Right forelimb (tissue), 1 donor: ENCODE measurements at regions not wholly inside any gene's neighbourhood (a gene's known extent, or its start where the extent isn't known, plus 50 kb on each side); places are given as distances from the start of the nearest gene placed in this dataset.
"Not testable (repeated sequence)": the region's sequence is repeated elsewhere in the genome, so short reads cannot be mapped to it uniquely, and the experiment has no call there.

Experiments
- DNase-seq: peaks from one replicate; pipeline ENCODE4 v3.0.0-alpha.2; 2018

DNA sequence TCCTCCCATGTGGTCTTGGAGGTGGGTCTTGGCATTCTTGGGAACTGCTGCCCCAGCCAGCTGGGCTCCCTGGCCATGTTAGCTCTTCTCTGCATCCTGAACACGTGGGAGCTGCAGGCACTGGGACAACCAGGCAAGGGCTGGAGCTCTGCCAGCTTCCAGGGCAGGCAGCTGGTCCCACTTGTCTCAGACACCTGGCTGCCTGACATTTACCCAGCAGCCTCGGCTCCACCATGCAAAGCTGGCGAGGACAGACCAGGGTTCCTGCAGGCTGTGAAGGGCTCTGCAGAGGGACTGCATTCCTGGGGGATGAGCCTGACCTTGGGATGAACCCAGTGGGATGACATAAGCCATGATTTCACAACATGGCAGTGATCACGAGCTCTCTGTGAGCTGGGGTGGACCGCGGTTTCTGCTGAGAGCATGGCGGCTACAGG, 99.0 kb upstream of the TSHZ3 start:
- peak; percentile 75 for DNase-seq

DNA sequence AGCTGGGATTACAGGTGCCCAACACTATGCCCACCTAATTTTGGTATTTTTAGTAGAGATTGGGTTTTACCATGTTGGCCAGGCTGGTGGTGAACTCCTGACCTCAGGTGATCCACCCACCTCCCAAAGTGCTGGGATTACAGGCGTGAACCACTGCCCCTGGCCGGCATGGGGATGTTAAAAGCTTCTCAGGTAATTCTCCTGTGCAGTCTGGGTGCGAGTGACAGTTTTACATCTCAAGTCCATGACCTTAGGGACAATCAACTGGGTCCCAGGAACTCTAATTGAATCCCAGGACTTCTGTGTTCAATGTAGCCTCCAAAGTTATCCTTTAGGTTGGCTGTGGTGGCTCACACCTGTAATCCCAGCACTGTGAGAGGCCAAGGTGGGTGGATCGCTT, 100.1 kb upstream of the TSHZ3 start:
- no peak for DNase-seq

DNA sequence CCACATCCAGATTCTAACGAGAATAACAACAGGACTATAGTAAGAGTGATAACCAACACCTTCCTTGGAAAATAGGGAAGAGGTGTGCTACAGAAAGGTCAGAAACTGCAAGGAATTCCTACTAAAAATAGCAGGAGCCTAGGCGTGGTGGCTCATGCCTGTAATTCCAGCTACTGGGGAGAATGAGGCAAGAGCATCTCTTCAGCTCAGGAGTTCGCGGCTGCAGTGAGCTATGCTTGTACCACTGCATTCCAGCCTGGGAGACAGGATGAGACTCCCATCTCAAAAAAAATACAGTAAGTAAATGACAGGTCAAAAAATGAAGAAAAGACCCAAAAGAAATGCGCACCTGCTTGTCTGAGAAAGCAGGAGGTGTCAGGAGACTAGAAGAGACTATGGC, 101.5 kb upstream of the TSHZ3 start:
- no peak for DNase-seq

DNA sequence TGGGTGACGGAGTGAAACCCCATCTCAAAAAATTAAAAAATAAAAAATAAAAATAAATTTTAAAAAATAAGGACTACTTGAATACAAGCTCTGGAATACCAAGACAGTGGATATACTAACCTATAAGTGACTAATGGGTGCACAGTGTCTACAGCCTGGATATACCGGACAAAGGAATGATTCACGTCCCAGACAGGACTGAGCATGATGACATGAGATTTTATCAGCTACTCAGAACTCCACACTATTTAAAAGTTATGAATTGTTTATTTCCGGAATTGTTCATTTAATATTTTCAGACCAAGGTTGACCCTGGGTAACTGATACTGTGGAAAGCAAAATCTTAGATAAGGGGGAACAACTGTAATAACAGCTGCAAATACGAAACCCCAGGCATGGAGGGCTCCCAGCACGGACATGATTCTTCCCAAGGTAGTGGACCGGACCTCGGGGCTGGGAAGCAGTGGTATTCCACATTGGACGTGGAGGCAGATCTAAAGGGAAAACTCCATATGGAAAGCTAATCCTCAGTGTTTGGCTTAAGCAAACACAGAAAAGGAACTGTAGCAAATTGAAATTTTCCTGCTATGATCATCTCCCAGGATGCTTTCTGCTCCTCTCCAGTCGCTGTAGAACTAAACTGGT, 102.6 kb upstream of the TSHZ3 start:
- no peak for DNase-seq

DNA sequence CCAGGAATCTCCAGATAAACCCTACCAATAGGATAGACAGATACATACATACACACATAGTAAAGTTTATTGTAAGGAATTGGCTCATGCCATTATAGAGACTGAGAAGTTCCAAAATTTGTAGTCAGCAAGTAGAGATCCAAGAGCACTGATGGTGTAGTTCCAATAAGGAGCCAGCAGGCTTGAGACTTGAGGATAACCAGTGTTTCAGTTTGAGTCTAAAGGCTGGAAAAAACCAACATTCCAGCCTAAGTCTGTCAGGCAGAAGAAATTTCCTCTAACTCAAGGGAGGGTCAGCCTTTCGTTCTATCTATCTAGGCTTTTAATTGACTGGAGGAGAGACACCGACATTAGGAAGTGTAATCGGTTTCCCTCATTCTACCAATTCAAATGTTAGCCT, 110.2 kb upstream of the TSHZ3 start:
- no peak for DNase-seq

DNA sequence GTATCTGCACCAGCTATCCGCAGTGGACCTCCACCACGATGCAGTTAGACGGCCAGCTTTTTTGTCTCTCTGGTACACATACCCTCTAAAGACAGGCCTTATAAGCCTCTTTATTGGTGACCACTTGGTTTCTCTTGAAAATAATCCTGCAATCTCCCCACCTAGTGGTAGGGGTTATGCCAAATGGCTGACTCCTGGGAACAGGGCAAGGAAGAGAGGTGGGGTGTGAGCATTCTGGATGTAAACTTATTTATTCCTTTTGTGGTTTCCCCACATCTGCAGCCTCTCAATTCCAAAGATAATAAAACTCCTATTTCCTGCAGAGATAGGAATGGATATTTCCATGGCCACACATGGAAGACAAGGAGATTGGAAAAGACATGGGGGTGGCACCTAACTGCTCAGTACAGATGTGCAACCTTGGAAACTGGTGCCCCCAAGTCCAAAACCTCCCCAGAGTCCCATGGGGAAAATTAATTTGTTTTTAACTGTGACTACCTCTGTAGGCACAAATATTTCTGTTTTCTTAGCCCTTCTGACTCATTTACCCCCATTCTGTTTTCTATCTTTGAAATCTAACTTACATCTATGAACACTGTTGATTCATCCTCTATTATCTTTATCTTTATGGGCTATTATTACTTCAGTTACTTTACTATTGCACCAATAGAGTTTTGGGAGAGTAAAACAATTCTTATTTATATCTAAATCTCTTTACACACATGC, 112.7 kb upstream of the TSHZ3 start:
- DNase-seq, result no peak

DNA sequence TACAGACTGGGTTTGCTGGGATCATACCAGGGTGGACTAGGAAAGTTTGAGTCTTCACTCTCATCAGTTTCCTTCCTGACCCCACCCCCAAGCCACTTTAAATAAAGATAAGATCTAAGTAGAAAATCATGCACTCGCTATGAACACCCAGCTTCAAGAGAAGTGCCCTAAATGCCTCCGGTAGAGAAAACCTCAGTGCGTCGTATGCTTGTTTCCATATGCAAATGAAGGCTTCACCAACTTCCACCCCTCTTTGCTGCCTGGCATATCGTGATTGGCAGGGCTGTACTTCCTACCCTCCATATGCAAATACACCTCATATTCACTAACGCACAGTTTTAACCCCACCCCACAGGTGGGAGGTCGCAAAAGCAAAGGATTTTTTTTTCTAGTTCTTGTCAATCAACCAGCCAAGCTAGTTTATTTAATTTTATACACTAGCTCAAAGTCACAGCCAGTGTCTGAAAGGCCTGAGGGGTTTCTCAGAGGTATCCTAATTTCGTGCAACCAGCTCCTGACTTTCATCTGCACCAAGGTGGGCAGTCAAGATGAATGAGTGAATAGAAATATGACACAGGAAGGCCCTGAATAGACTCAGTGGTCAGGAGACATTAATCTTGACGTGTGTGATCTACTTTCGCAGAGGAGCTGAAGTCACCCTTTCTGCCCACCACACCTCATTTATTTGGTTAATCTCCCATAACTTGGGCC, 121.1 kb upstream of the TSHZ3 start:
- no peak for DNase-seq

DNA sequence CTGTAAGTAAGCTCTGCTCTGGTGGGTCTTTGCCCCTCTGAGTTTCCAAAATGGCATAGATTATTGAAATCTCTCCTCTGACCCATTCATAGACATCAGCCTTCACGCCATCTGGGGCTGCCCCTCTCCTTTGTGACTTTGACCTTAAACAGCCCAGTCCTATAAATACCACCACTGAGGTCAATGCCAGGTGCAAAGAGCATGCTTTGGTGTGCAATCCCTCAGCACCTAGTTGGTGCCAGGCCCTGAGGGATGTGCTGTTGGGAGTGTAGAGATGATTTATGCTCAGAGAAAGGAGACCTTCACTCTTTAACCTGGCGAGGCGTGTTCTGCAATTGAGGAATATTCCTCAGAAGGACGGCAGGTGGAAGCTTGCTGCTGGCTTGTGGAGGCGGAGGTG, 121.7 kb upstream of the TSHZ3 start:
- DNase-seq, result no peak

DNA sequence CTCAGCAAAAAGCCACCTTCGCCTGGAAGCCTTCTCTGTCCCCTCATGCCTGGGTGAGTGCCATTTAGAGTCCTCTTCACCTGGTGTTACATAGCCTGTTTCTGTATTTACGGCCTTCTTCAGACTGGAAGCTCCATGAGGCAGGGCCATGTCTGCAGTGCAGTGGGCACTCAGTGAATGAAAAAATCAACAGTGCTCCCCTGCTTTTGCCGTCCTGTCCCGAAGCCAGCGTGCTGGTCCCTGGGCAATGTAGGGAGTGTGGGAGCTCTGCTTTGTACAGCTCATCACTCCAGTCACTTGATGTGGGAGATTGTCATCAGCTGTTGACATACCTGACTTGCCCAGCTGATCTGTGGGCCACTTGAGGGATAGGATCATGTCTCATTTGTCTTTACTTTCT, 129.0 kb upstream of the TSHZ3 start:
- DNase-seq, result no peak

DNA sequence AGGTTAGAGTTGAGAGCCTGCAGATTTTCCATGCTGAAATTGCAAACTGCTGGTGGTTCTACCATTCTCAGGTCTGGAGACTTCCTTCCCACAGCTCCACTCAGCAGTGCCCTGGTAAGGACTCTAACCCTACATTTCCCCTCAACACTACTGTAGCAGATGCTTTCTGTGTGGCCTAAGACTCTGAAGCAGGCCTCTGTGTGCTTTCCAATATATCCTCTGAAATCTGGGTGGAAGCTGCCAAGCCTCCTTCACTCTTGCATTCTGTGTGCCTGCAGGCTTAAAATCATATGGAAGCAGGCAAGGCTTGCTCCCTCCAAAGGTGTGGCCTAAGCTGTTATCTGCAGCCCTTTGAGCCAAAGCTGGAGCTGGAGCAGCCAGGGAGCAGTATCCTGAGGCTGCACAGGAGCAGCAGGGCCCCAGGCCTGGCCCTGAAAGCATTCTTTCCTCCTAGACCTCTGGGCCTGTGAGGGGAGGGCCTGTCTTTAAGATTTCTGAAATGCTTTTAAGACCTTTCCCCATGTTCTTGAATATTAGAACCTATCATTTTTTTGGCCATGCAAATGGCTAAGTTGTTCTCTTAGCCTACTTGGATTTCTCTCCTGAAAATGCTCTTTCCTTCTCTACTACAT, 134.1 kb upstream of the TSHZ3 start:
- no peak for DNase-seq

DNA sequence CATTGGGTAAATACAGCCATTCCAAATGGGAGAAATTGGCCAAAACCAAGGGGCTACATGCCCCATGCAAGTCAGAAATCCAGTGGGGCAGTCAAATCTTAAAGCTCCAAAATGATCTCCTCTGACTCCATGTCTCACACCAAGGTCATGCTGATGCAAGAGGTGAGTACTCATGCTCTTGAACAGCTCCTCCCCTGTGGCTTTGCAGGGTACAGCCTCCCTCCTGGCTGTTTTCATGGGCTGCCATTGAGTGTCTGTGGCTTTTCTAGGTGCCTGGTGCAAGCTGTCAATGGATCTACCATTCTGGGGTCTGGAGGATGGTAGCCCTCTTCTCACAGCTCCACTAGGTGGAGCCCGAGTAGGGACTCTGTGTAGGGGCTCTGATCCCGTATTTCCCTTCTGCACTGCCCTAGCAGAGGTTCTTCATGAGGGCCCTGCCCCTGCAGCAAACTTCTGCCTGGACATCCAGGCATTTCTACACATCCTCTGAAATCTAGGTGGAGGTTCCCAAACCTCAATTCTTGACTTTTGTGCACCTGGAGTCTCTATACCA, 135.7 kb upstream of the TSHZ3 start:
- DNase-seq, result not testable (repeated sequence)

DNA sequence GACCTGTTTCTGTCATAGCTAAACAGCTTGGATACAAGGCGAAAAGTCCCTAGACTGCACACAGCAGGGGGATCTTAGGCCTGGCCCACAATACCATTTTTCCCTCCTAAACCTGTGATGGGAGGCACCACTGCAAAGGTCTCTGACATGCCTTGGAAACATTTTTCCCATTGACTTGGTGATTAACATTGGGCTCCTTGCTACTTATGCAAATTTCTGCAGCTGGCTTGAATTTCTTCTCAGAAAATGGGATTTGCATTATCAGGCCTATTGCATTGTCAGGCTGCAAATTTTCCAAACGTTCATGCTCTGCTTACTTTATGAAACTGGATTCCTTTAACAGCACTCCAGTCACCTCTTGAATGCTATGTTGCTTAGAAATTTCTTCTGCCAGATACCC, 136.2 kb upstream of the TSHZ3 start:
- no peak for DNase-seq

DNA sequence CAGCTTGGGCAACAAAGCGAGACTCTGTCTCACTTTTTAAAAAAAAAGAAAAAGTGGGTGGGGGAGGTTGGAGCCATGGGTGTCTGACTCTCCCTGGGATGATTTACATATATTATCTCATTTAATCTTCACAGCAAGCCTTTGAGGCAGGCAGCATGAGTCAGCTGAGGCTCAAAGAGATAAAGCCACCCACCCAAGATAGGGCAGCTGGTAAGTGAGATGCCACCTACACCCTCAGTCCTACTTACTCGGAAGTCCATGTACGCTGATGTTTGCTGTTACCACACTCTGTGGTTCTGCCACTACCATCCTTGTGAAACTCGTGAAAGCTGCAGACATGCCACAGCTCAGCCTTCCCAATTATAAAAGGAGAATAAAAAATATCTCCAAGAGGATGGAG, 142.0 kb upstream of the TSHZ3 start:
- DNase-seq, result no peak

DNA sequence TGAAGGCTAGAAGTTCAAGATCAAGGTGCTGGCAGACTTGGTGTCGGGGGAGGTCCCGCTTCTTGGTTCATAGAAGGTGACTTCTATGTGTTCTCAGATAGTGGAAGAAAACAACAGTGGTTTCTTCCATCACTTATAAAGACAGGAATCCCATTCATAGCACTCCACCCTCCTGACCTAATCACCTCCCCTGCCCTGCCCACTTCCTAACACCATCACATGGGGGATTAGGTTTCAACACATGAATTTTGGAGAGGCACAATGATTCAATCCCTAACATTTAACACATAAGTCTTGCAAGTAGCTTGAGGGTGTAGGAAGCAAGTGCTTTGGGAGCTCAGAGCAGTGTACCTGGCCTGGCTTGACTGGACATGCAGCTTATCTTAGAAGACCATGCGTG, 142.8 kb upstream of the TSHZ3 start:
- DNase-seq, result no peak

DNA sequence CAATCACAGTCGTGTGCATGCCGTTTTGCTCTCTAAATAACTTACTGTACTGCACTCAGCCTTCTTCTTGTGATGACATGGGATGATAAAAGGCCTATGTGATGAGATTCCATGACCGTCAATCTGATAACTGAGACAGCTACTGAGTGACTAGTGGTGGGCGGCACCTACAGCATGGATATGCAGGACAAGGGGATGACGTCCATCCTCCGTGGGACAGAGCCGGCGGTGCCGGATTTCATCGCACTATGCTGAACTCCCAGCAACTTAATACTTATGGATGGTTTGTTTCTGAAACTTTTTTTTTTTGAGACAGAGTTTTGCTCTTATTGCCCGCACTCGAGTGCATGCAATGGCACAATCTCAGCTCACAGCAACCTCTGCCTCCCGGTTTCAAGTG, 146.8 kb upstream of the TSHZ3 start:
- DNase-seq, result no peak

DNA sequence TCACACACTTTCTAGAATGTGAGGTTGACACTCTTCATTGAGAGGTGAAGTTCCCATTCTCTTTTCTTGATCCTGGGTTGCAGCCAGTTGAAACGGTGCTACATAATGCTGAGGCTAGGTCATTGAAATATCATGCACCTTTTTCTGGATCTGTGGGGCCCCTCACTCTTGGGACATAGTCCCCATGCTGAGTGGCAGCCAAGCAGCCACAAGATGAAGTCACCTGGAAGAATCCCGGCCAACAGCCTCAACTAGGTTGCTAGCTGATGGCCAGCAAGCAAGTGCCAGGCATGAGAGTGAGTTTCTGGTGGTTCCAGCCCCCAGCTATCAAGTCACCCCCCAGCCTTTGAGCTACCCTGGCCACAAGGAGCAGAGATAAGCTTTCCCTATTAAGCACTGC, 148.5 kb upstream of the TSHZ3 start:
- no peak for DNase-seq

DNA sequence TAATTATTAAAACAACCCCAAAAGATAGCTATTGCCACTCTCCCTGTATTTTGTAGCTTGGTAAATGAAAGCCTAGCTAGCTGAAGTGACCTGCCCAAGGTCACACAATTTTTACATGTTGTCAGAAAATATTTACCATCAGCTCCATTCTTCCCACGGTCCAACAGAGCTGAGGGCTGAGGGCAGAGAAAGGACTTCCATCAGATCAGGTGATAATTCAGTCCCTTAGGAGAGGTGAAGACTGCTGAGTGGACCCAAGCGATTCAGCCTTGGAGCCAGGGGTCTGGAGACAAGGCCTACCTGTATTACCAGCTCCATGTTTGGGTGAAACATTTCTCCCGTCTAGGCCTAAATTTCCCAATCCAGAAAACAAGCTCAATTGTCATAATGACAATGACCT, 149.5 kb upstream of the TSHZ3 start:
- no peak for DNase-seq

DNA sequence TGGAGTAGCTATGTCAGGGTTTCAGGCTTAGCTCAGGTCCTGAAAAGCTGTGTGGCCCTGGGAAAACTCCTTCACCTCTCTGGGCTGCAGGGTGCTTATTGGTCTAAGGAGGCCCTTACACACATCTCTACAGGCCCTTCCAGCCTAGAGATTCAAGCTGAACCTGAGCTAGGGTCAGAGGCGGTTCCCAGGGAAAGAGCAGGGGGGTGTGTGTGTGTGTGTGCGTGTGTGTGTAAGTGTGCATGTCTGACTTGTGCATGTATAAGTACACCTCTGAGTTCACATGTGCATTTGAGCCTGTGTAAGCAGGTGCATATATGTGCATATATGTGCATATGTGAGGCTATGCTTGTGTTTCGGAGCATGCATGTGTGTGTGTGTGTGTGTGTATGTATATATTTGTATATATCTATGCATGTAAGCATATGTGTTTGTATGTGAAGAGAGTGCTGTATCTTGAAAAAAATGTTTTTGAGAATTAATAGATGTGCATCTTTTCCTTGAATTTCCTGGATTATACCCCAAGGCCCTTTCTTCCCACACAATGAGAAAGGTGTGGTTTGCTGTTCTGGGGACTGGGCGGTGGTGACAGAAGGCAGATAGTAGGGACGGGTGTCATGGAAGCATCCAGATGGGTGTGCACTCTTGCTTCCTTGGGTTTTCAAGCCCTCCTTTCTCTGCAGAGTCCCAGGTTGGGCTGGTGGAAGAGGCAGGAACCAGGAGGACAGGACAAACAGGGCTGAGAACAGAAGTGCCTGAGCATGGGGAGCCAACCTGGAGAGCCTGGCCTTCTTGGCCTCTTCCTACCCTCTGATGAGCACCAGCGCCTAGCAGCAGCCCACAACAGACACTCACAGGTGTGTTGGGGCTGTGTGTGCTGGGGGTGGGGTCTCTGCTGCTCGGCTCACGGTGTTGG, 150.3 kb upstream of the TSHZ3 start:
- no peak for DNase-seq

DNA sequence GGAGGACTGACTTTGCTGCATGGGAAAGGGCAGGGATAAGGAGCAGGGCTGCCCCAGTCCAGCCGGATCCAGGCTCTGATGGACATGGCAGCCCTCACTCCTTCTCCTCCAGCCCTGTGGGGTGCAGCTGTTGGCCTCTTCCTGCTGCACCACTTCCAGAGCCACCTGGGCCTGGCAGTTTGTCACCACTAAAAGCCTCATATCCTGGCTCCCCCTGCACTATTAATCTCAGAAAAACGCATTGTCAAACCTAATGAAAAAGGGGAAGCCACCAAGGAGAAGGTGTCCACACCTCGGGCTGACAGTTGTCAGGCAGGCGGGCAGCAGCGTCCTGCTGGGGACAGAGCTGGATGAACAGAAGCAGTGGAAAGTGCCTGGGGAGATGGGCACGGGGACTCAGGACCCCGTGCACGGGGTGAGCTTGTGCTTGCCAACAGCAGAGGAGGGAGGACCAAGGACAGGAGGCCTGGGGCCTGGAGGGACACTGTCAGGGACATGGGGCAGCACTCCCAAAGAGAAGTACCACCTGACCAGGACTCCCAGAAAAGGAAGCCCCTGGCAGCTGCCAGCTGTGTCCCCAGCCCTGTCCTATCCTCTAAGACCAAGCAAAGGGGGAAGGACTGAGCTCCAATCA, 151.1 kb upstream of the TSHZ3 start:
- no peak for DNase-seq

DNA sequence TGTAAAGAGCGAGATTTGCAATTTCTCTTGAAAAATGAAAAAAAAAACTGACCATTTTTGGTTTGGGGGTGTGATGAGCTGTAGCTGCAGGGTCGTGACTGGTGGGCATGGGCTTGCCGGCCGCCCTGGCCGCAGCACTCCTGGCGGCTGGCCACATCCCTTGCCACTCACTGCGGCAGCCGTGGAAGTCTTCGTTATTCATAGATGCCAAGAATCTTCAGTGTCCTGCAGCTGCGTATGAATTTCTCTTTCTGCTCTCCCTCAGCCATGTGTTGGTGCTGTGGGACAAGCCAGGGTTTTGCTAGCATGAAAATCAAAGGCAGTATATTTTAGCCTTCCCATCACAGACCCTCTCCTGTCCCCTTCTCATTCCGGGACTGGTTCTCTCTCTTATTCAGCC, 151.7 kb upstream of the TSHZ3 start:
- no peak for DNase-seq

DNA sequence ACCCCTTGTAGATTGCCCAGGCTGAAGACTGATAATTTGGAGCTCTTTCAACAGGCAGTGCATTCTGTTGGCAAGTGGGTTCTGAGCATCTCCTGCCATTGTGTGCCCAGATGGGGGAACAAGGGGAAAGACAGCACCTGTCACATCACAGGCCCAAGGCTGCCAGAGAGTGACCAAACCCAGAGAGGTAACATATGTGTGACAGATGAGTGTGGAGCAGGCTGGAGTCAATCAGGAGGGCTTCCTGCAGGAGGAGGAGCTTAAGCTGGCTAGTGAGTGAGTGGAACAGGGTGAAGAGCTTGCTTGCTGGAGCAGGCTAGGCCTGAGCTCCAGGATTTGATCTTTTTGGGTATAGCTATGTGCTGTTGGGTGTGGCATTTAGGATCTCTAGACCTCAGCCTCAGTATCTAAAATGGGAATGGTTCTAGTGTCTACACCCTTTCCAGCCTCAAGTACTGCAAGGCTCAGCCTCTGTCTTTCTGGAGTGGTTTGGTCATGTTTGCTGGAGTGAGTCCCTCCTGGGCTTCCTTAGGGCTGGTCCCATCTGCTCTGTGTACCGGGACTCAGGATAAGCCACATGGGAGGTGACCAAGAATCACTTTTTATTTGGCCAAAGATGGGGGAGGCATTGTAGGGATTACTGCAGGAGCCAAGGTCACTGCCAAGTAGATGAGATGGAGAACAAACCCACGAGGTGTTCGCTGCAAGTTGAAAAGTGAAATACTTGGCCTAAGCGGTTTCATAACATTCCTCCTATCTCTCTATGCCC, 152.4 kb upstream of the TSHZ3 start:
- no peak for DNase-seq
